NCI-H69 (cell line): ENCODE measurements at regions not wholly inside any gene's neighbourhood (a gene's known extent, or its start where the extent isn't known, plus 50 kb on each side); places are given as distances from the start of the nearest gene placed in this dataset.

Source experiments
- DNase-seq: peaks from one replicate; lab custom pipeline; 2025; lab: John Stamatoyannopoulos, UW

DNA sequence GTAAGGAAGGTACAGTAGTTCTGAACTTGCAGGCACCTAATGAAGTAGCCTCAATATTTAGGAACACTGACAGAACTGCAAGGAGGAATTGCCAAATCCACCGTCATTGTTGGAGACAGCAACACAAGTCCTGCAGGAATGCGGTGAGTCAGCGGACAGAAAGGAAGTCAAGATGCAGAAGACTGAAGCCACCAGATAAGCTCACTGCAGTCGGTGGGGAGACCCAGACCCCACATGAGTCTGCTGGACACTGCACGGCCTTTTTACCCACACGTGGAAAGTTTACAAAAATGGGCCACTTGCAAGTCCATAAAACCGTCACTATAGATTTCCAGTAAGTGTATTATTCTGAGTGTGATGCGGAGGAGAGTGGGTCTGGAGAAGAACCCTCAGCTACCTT lies 1471.6 kb downstream of the TBC1D22A start:
- no peak for DNase-seq

DNA sequence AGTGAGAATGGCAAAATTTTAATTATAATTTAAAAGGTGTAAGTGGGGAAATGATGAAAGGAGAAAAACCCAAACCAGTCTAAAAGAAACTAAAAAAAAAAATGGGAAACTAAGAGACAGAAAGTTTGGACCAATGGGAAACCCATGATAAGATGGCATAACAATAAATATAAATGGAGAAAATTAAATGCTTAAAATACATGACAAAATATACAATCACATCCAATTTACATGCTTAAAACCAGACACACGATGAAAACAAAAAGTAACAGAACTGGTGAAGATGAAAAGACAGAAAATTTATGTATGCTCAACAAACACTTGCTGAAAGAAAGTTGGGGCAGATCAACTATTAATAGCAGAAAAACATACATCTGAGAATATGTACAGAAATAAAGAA lies 1471.1 kb downstream of the TBC1D22A start:
- no peak for DNase-seq

DNA sequence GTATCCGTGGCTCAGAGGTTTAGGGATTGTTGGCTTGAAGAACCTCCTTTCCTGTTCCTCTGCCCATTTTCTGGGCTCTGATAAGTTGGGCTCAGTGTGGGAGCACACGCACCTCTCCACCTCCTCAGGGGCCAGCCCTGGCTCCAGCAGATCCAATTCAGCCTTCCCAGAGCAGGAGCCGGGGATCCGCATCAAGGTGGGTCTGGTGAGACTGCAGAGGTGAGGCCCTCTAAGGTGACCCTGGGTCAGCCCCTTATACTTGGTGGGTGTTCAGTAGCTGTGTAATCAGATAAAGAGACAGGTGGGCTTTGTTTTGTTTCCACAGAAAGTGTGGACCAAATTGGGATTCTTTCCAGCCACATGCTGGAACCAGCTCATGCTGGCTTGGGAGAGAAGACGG lies 1466.0 kb downstream of the TBC1D22A start:
- no peak for DNase-seq

- no peak for DNase-seq
Observed at GRCh38 chr22:48227341-48228018, 1465.0 kb downstream of the TBC1D22A start.

- no peak for DNase-seq
Observed at GRCh38 chr22:48226026-48227013, 1463.9 kb downstream of the TBC1D22A start.

DNA sequence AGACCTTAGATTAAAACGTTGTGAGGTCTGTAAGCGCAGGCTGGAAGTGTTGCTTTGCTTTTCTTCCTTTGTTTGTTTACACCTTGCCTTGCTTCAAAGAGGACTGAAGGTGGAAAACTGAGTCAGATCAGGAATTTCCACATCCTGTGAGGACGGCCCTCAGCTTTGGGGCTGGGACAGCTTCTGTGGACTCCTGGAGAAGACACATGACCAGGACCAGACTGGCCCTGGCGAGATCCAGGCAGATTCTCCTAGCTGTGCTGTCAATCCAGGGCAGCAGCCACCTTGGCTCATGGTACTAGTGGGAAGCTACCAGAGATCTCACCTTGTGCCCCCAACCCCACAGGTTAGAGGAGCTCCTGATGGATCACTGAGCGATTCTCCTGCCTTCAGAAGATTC lies 1461.9 kb downstream of the TBC1D22A start:
- no peak for DNase-seq

DNA sequence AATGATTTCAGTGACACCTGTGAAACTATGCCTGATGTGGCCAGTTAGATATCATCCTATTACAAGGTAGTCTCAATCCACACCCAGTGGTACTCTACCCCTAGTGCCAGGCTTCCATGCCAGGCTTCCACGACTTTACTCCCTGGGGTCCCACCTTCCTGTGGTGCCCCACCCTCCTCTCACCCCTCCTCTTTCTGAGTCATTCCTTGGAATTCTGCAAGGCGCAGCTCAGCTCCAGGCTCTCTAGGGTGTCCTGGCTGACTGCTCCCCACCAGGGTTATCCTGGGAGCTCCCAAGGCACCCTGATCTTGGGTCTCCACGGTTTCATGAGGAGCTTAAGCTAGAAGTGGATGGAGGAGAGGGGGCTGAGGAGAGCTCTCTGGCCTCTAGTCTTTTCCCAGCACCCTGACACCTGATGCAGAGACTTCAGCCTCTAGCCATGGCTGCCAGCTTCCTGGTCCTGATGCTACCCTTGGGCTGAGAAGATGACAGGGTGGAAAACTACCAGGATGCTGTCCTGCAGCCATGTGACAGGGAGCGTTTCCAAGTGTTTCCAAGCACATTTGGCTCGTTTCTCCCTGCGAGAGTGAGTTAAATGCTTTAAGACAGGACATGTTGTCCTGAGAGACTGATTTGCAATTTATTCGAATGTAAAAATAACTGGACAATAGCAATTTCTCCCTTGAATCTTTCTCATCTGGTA lies 1461.2 kb downstream of the TBC1D22A start:
- no peak for DNase-seq

DNA sequence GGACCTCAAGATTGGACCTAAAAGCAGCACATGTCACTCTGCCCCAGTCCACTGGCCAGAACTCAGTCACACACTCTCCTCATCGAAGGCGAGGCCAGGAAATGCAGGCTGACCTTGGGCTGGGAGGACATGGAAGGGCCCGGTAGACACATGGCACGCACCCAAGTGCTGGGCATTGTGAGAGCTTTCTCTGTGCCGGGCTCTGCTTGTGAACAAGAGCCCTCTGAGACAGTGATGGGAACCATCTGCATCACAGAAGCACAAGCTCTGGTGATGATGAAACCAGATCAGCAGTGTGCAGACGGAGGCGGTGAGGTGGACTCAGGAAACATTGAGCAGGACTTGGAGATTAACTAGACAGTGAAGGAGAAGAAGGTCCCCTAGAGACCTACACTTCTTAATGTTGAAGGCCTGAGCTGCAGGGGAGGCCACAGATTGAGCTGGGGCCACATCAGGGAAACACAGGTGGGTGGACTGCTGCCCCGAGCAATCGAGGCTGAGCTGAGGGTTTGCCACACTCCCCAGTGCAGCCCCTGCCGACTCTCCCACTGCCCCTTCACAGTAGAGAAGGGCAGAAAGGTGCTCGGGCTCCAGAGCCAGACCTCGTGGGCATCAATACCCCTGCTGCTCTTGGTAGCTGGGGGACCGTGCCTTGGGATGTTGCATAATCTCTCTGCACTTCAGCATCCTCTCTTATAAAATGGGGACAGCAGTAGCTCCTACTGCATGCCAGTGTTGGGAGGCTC lies 1460.5 kb downstream of the TBC1D22A start:
- no peak for DNase-seq

GRCh38 chr22:48218889-48219420 lies 1456.5 kb downstream of the TBC1D22A start:
- no peak for DNase-seq

GRCh38 chr22:48217596-48217995 lies 1455.1 kb downstream of the TBC1D22A start:
- no peak for DNase-seq

- DNase-seq, result no peak
Observed at GRCh38 chr22:48212727-48213126, 1450.3 kb downstream of the TBC1D22A start.

GRCh38 chr22:48210812-48211211 lies 1448.4 kb downstream of the TBC1D22A start:
- DNase-seq, result no peak

GRCh38 chr22:48210198-48210580 lies 1447.7 kb downstream of the TBC1D22A start:
- no peak for DNase-seq

- no peak for DNase-seq
Observed at GRCh38 chr22:48209473-48210197, 1447.2 kb downstream of the TBC1D22A start.

DNA sequence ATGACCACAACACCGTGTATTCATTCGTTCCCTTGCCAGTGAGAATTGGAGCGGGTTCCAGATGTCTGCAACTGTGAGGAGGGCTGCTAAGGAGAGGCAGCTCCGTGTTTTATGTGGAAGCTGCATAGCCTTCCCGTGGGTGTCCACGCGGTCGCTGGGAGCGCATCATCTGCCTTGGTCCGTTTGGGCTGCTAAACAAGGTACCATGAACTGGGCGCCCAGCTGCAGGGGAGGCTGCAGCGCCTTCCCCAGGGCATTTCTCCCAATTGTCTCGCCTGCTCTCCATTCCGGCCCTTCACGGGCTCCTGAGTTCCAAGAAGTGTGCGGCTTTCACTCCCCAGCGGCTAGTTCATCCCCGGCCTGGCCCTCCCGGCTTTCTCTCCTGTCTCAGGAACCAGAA lies 1446.4 kb downstream of the TBC1D22A start:
- DNase-seq, result no peak

GRCh38 chr22:48207919-48208535 lies 1445.6 kb downstream of the TBC1D22A start:
- DNase-seq, result no peak

DNA sequence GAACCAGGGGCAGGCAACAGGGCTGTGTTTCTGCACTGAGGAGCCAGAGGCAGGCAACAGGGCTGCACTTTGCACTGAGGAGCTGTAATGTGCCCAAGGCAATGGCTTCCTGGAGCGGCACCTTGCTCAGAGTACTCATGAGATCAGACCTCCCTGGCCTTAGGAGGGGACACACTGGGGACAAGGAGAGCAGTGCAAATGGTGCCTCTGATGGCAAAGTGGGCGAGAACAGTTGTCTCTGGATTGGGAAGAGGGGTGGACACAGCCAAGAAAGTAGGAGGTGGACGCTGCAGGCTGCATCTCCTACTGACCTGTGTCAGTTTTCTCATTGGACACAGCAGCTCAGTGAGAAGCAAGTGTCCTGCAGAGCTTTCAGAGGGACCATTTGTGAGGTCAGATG lies 1443.3 kb downstream of the TBC1D22A start:
- DNase-seq, result no peak

DNA sequence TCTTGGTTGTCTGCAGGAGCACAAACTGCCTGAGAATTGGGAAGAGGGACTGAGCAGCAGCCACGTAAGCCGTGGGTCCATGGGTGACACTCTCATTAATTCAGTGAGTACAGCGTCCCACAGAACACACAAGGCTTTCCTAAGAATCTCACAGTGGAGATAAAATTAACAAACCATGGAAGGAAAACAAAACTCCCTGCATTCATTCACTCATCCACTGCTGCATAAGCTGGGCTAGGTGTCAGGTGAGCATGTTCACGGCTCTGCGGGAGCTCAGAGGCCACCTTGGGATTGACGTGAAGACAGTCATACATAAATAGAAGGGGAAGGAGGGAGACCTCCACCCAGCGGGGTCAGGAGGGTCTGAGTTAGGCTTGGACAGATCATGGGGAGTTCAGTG lies 1442.7 kb downstream of the TBC1D22A start:
- DNase-seq, result no peak

DNA sequence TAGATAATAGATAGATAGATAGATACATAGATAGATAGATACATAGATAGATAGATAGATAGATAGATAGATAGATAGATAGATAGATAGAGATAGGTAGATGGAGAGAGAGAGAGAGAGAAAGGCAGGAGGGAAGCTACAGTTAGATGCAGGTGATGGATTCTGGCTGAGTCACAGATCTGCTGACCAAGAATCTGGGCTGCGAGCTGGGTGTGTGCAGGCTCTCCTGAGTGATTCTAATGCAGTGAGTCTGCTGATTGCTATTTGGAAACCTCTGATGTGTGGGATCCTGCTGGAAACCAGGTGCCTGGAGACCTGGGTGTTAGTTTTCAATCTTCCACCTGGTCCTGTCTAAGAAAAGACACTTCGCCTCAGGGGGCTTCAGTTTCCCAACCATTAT lies 1441.8 kb downstream of the TBC1D22A start:
- DNase-seq, result no peak

- no peak for DNase-seq
Observed at GRCh38 chr22:48199667-48200066, 1437.2 kb downstream of the TBC1D22A start.
